Superior temporal gyrus (tissue), 1 donor: ENCODE measurements at regions not wholly inside any gene's neighbourhood (a gene's known extent, or its start where the extent isn't known, plus 50 kb on each side); places are given as distances from the start of the nearest gene placed in this dataset.

Experiments used
- DNase-seq: peaks from one replicate; pipeline ENCODE4 v3.0.0-alpha.2; 2016; ENCODE audit errors: extremely low spot score

DNA sequence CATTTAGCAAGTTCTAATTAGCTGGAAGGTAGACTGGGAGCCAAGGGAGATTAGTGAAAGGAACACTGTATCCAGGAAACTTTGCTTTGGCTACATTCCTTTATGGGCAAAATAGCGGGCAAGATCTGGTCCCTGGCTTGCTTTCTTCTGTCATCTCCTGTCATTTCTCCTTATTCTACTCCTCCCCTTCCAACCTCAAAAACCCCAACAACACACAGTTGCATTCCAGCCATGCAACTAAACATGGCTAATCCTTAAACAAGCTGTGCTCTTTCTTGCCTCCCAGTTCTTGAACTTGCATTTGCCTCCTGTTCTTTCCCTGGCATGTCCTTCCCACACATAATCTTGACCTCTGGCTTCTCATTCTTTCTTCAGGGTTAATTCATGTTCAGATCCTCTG, 59.5 kb upstream of the CDCA7L start:
- DNase-seq = no peak

DNA sequence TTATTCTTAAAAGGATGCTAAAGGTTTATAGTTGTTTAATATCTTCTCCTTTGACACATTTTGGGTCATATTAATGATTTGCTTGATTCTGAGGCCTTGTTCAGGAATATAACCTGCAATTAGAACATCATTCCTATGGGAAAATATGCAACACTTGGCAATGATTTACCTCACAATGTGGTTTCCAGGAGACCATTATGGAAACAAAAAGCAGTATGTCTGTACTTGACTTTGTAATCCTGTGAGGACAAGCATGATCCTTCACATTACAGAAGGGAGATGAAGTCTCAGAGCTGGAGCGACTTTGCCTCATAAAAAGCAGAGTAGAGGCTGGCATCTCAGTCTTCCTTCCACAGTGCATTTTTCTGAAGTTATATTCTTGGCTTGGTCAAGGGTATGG, 57.0 kb upstream of the CDCA7L start:
- no peak for DNase-seq

DNA sequence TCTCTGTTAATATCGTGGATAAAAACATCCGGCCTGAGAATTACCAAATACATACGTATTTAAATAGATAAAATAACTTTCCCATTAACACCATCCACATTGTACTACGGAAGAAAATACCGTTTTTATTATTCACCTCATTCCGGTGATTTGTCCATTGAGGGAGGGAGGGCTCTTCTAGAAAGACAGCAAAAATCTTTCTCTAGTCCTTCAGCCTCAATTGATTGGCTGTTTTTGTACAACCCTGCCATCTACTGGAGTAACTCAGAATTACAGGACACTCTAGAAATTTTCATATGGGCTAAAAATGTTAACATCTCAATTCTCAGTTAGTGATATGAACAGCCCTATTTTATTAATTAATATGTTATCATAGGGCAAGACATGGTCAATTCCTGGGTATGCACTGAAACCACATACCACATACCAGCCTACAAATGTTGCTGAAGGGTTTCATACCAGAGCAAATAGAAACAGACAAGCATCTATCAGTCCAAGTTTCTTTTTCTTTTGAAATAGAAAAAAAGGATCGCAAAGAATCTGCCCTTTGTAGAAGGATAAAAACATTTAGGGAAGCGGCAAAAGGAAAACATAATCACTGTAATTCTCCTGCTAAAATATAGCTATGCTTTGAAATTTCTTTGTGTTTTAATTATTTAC, 55.8 kb upstream of the CDCA7L start:
- peak; percentile 92 for DNase-seq

DNA sequence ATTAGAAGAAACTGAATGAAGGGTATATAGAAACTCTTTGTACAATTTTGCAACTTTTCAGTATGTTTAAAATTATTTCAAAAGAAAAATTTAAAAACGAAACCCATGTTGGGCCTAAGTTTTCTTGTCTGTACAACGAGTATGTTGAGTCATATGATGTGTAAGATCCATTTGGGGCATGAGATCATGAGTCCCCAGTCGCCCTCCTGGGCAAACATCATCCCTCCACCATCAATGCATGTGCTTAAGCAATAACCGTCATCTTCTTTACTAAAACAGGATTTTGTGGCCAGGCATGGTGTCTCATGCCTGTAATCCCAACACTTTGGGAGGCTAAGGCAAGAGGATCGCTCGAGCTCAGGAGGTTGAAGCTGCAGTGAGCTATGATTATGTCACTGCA, 54.2 kb upstream of the CDCA7L start:
- no peak for DNase-seq

DNA sequence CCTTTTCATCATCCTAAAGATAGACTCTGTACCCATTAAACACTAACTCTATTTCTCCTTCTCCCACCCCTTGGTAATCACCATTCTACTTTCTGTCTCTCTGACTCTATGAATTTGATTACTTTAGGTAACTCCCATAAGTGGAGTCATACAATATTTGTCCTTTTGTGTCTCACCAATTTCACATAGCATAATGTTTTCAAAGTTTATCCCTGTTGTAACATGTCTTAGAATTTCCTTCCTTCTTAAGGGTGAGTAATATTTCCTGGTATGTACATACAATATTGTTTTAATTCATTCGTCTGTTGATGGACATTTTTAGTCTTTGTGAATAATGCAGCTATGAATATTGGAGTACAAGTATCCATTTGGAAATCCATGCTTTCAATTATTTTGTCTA, 50.9 kb upstream of the CDCA7L start:
- DNase-seq = no peak
